Activated T-helper 2 cell treated with anti-CD3 and anti-CD28 coated beads, Interferon-gamma antibody, Interleukin-2, Interleukin-4, amounts not matched to agents 10 μg/mL and 5 μg/mL and 100 μg/mL, durations not matched to agents 14 hours and 24 hours and 36 hours (primary cell): ENCODE measurements at regions not wholly inside any gene's neighbourhood (a gene's known extent, or its start where the extent isn't known, plus 50 kb on each side); places are given as distances from the start of the nearest gene placed in this dataset.

Experiments used
- DNase-seq: peaks from one replicate; pipeline ENCODE4 v3.0.0; 2021; ENCODE audit warnings: low spot score
- H3K27ac Mint-ChIP-seq: one replicate; pipeline ENCODE4 v1.8.0; 2021; ENCODE audit warnings: mixed read lengths
- H3K27me3 Mint-ChIP-seq: one replicate; pipeline ENCODE4 v1.8.0; 2021; ENCODE audit warnings: low read depth, mixed read lengths
- H3K36me3 Mint-ChIP-seq: one replicate; pipeline ENCODE4 v1.8.0; 2021; ENCODE audit warnings: low read depth, mixed read lengths
- H3K4me1 Mint-ChIP-seq: one replicate; pipeline ENCODE4 v1.8.0; 2021; ENCODE audit warnings: low read depth, mixed read lengths
- H3K4me3 Mint-ChIP-seq: one replicate; pipeline ENCODE4 v1.8.0; 2021; ENCODE audit warnings: low read depth, mild to moderate bottlenecking, moderate library complexity, mixed read lengths
- H3K9me3 Mint-ChIP-seq: one replicate; pipeline ENCODE4 v1.8.0; 2021; ENCODE audit warnings: mixed read lengths
- intact Hi-C: fragments of 100-400 bp; cut with micrococcal nuclease; formaldehyde crosslinking; loops from one replicate; pipeline ENCODE4 v1.15.1; 2023

GRCh38 chr17:36864827-36865430 lies 72.3 kb upstream of the LHX1 start:
- no peak overlapping the region for H3K4me3 Mint-ChIP-seq
- H3K27ac Mint-ChIP-seq, result no peak overlapping the region
- no peaks in the 10 kb centered on the region for H3K9me3 Mint-ChIP-seq
- intact Hi-C loops, result no loop called here
- no peaks in the 10 kb centered on the region for H3K4me1 Mint-ChIP-seq
- peaks cover 5% of the 10 kb centered on the region for H3K27me3 Mint-ChIP-seq
- no peaks in the 10 kb centered on the region for H3K36me3 Mint-ChIP-seq
- no peak for DNase-seq

- Mint-ChIP-seq H3K27me3 (peaks cover 5% of the 10 kb centered on the region), H3K4me3 (no peak overlapping the region), H3K27ac (no peak overlapping the region), H3K9me3 (no peaks in the 10 kb centered on the region), H3K36me3 (no peaks in the 10 kb centered on the region), H3K4me1 (no peaks in the 10 kb centered on the region)
- intact Hi-C loops, result no loop called here
- DNase-seq, result no peak
Observed at GRCh38 chr17:36867716-36868341, 69.4 kb upstream of the LHX1 start.

- peaks cover 5% of the 10 kb centered on the region for H3K27me3 Mint-ChIP-seq
- no peaks in the 10 kb centered on the region for H3K36me3 Mint-ChIP-seq
- H3K4me1 Mint-ChIP-seq, result no peaks in the 10 kb centered on the region
- H3K4me3 Mint-ChIP-seq, result no peak overlapping the region
- no peak for DNase-seq
- H3K9me3 Mint-ChIP-seq, result no peaks in the 10 kb centered on the region
- H3K27ac Mint-ChIP-seq, result no peak overlapping the region
- intact Hi-C loops, result no loop called here
Observed at GRCh38 chr17:36868777-36869176, 68.5 kb upstream of the LHX1 start.

- H3K27me3 Mint-ChIP-seq, result peaks cover 5% of the 10 kb centered on the region
- no peak overlapping the region for H3K4me3 Mint-ChIP-seq
- no peak for DNase-seq
- H3K9me3 Mint-ChIP-seq, result no peaks in the 10 kb centered on the region
- H3K4me1 Mint-ChIP-seq, result no peaks in the 10 kb centered on the region
- no peak overlapping the region for H3K27ac Mint-ChIP-seq
- H3K36me3 Mint-ChIP-seq, result no peaks in the 10 kb centered on the region
- intact Hi-C loops, result no loop called here
Observed at GRCh38 chr17:36869441-36869840, 67.8 kb upstream of the LHX1 start.

- Mint-ChIP-seq H3K4me3 (no peak overlapping the region), H3K4me1 (no peaks in the 10 kb centered on the region), H3K27ac (no peak overlapping the region), H3K9me3 (no peaks in the 10 kb centered on the region), H3K36me3 (no peaks in the 10 kb centered on the region), H3K27me3 (peaks cover 5% of the 10 kb centered on the region)
- DNase-seq, result no peak
- intact Hi-C loops, result no loop called here
Observed at GRCh38 chr17:36869856-36870719, 67.2 kb upstream of the LHX1 start.

- Mint-ChIP-seq H3K36me3 (no peaks in the 10 kb centered on the region), H3K27ac (no peak overlapping the region), H3K4me1 (no peaks in the 10 kb centered on the region), H3K9me3 (no peaks in the 10 kb centered on the region), H3K27me3 (peaks cover 5% of the 10 kb centered on the region), H3K4me3 (no peak overlapping the region)
- intact Hi-C loops, result no loop called here
- no peak for DNase-seq
Observed at GRCh38 chr17:36870720-36870999, 66.6 kb upstream of the LHX1 start.

- intact Hi-C loops, result no loop called here
- Mint-ChIP-seq H3K36me3 (no peaks in the 10 kb centered on the region), H3K9me3 (no peaks in the 10 kb centered on the region), H3K27me3 (no peaks in the 10 kb centered on the region), H3K4me1 (peaks cover 7% of the 10 kb centered on the region), H3K27ac (no peak overlapping the region), H3K4me3 (no peak overlapping the region)
- no peak for DNase-seq
Observed at GRCh38 chr17:36875698-36876293, 61.5 kb upstream of the LHX1 start.

- no peak for DNase-seq
- Mint-ChIP-seq H3K9me3 (peaks cover under 1% of the 10 kb centered on the region), H3K36me3 (no peaks in the 10 kb centered on the region), H3K4me3 (no peak overlapping the region), H3K4me1 (peaks cover 7% of the 10 kb centered on the region), H3K27me3 (peaks cover under 1% of the 10 kb centered on the region), H3K27ac (no peak overlapping the region)
- intact Hi-C loops, result no loop called here
Observed at GRCh38 chr17:36876966-36877365, 60.3 kb upstream of the LHX1 start.

GRCh38 chr17:36877771-36878170 lies 59.5 kb upstream of the LHX1 start:
- Mint-ChIP-seq H3K27me3 (peaks cover 6% of the 10 kb centered on the region), H3K36me3 (no peaks in the 10 kb centered on the region), H3K4me3 (no peak overlapping the region), H3K4me1 (peaks cover 7% of the 10 kb centered on the region), H3K9me3 (peaks cover 6% of the 10 kb centered on the region), H3K27ac (no peak overlapping the region)
- DNase-seq, result no peak
- intact Hi-C loops, result no loop called here

GRCh38 chr17:36878216-36878615 lies 59.1 kb upstream of the LHX1 start:
- intact Hi-C loops, result no loop called here
- peaks cover 6% of the 10 kb centered on the region for H3K9me3 Mint-ChIP-seq
- H3K27me3 Mint-ChIP-seq, result peaks cover 6% of the 10 kb centered on the region
- DNase-seq, result no peak
- no peaks in the 10 kb centered on the region for H3K36me3 Mint-ChIP-seq
- peaks cover 7% of the 10 kb centered on the region for H3K4me1 Mint-ChIP-seq
- no peak overlapping the region for H3K4me3 Mint-ChIP-seq
- no peak overlapping the region for H3K27ac Mint-ChIP-seq

GRCh38 chr17:36879027-36879426 lies 58.2 kb upstream of the LHX1 start:
- peaks cover 7% of the 10 kb centered on the region for H3K4me1 Mint-ChIP-seq
- no peak for DNase-seq
- no peak overlapping the region for H3K4me3 Mint-ChIP-seq
- no peak overlapping the region for H3K27ac Mint-ChIP-seq
- peaks cover 6% of the 10 kb centered on the region for H3K9me3 Mint-ChIP-seq
- H3K27me3 Mint-ChIP-seq, result peaks cover 8% of the 10 kb centered on the region
- intact Hi-C loops, result no loop called here
- H3K36me3 Mint-ChIP-seq, result no peaks in the 10 kb centered on the region

- Mint-ChIP-seq H3K27me3 (peaks cover 8% of the 10 kb centered on the region), H3K4me1 (peaks cover 7% of the 10 kb centered on the region), H3K36me3 (no peaks in the 10 kb centered on the region), H3K4me3 (no peak overlapping the region), H3K27ac (no peak overlapping the region), H3K9me3 (peaks cover 6% of the 10 kb centered on the region)
- intact Hi-C loops, result no loop called here
- DNase-seq, result no peak
Observed at GRCh38 chr17:36879624-36880131, 57.6 kb upstream of the LHX1 start.
